ENCODE measurements at regions not wholly inside any gene's neighbourhood (a gene's known extent, or its start where the extent isn't known, plus 50 kb on each side); places are given as distances from the start of the nearest gene placed in this dataset.

DNA sequence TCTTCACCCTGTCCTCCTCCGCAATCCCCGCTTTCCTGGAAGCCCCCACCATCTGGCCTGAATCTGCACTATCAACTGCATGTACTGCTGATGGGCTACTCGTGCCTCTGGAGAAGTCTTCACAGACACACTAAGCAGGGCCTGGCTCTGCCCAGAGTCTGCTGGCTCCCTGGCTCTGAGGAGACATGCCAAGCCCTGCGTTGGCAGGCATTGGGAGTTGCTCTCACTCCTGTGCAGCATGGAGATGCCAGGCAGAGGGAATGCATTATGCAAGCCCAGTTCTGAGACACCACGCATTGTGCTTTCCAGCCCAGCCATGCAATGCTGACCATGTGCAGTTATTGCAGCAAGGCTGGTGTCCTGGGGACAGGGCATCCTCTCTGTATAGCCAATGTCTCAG lies 314.6 kb downstream of the CXCL12 start:
- TF ChIP-seq, protein P1, sequence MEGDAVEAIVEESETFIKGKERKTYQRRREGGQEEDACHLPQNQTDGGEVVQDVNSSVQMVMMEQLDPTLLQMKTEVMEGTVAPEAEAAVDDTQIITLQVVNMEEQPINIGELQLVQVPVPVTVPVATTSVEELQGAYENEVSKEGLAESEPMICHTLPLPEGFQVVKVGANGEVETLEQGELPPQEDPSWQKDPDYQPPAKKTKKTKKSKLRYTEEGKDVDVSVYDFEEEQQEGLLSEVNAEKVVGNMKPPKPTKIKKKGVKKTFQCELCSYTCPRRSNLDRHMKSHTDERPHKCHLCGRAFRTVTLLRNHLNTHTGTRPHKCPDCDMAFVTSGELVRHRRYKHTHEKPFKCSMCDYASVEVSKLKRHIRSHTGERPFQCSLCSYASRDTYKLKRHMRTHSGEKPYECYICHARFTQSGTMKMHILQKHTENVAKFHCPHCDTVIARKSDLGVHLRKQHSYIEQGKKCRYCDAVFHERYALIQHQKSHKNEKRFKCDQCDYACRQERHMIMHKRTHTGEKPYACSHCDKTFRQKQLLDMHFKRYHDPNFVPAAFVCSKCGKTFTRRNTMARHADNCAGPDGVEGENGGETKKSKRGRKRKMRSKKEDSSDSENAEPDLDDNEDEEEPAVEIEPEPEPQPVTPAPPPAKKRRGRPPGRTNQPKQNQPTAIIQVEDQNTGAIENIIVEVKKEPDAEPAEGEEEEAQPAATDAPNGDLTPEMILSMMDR (IDR thresholded peaks at IDR 0.05 in 2 of 3, conservative IDR thresholded peaks at IDR 0.05 in 1 of 3; ENCODE audit: borderline replicate concordance in 1 of 3, insufficient read depth in 1 of 3, low read depth in 2 of 3, low read length in 2 of 3) = no peak
- TF ChIP-seq, protein P2, sequence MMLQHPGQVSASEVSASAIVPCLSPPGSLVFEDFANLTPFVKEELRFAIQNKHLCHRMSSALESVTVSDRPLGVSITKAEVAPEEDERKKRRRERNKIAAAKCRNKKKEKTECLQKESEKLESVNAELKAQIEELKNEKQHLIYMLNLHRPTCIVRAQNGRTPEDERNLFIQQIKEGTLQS (IDR thresholded peaks at IDR 0.05) = no peak
- no peak for TF ChIP-seq ZNF274 (IDR thresholded peaks at IDR 0.05; ENCODE audit: low read depth, low read length)
- TF ChIP-seq YY1 (IDR thresholded peaks at IDR 0.05; ENCODE audit: extremely low read depth, insufficient replicate concordance, low read depth, low read length) = no peak
- TF ChIP-seq, protein P3, sequence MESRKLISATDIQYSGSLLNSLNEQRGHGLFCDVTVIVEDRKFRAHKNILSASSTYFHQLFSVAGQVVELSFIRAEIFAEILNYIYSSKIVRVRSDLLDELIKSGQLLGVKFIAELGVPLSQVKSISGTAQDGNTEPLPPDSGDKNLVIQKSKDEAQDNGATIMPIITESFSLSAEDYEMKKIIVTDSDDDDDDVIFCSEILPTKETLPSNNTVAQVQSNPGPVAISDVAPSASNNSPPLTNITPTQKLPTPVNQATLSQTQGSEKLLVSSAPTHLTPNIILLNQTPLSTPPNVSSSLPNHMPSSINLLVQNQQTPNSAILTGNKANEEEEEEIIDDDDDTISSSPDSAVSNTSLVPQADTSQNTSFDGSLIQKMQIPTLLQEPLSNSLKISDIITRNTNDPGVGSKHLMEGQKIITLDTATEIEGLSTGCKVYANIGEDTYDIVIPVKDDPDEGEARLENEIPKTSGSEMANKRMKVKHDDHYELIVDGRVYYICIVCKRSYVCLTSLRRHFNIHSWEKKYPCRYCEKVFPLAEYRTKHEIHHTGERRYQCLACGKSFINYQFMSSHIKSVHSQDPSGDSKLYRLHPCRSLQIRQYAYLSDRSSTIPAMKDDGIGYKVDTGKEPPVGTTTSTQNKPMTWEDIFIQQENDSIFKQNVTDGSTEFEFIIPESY (IDR thresholded peaks at IDR 0.05; ENCODE audit: extremely low read depth, insufficient replicate concordance, low read length) = no peak
- no peak for TF ChIP-seq EZH2phosphoT487 (IDR thresholded peaks at IDR 0.05; ENCODE audit: borderline replicate concordance)
- TF ChIP-seq TCF7L2 (IDR thresholded peaks at IDR 0.05; ENCODE audit: borderline replicate concordance, extremely low read depth, insufficient read depth, insufficient read length) = no peak
- TF ChIP-seq RAD21 (IDR thresholded peaks at IDR 0.05; ENCODE audit: low read depth) = no peak
- no peak for TF ChIP-seq SIN3A (IDR thresholded peaks at IDR 0.05; ENCODE audit: low read depth)
- TF ChIP-seq SRF (IDR thresholded peaks at IDR 0.05; ENCODE audit: low read depth) = no peak
- TF ChIP-seq, protein P4, sequence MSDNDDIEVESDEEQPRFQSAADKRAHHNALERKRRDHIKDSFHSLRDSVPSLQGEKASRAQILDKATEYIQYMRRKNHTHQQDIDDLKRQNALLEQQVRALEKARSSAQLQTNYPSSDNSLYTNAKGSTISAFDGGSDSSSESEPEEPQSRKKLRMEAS (IDR thresholded peaks at IDR 0.05) = no peak

All from HCT116 (cell line).